Lung (tissue), 11 donors: ENCODE measurements at regions not wholly inside any gene's neighbourhood (a gene's known extent, or its start where the extent isn't known, plus 50 kb on each side); places are given as distances from the start of the nearest gene placed in this dataset.

ENCODE experiments used
- ATAC-seq: fragments of 200-7000 bp; cut with Tn5 transposase; one replicate; pipeline ENCODE4 v1.9.1; 2020; ENCODE audit warnings: moderate number of reproducible peaks; ENCODE audit not compliant: insufficient read depth, low FRiP score
- DNase-seq, 3 donors: peaks; one replicate each; pipeline ENCODE4 v3.0.0-alpha.2; 2013 to 2017
- H3K27ac ChIP-seq, 2 donors: one replicate each; pipeline ENCODE4 v1.5.1; 2013; ENCODE audit warnings: mild to moderate bottlenecking in 2 of 2, moderate library complexity in 2 of 2, control low read depth in 1 of 2, inconsistent platforms in 1 of 2, low read depth in 1 of 2, low read length in 1 of 2
- H3K27me3 ChIP-seq, 3 donors: one replicate each; pipeline ENCODE4 v1.5.1; 2013; ENCODE audit warnings: low read length in 2 of 3; ENCODE audit not compliant: control insufficient read depth in 3 of 3, insufficient read depth in 3 of 3
- H3K36me3 ChIP-seq, 4 donors: one replicate each; pipeline ENCODE4 v1.5.1; 2013; ENCODE audit warnings: low read length in 4 of 4, mild to moderate bottlenecking in 1 of 4, moderate library complexity in 1 of 4; ENCODE audit not compliant: control insufficient read depth in 4 of 4, insufficient read depth in 4 of 4
- H3K4me1 ChIP-seq, 5 donors: one replicate each; pipeline ENCODE4 v1.5.1; 2013; ENCODE audit warnings: low read length in 5 of 5, mild to moderate bottlenecking in 2 of 5, moderate library complexity in 1 of 5; ENCODE audit not compliant: control insufficient read depth in 5 of 5, insufficient read depth in 5 of 5
- H3K4me3 ChIP-seq: one replicate; pipeline ENCODE4 v1.5.1; 2013; ENCODE audit warnings: mild to moderate bottlenecking, control low read depth, moderate library complexity
- H3K9ac ChIP-seq, 2 donors: one replicate each; pipeline ENCODE4 v1.5.1; 2013; ENCODE audit warnings: low read length in 2 of 2, control low read depth in 1 of 2; ENCODE audit not compliant: insufficient read depth in 1 of 2
- H3K9me3 ChIP-seq, 4 donors: one replicate each; pipeline ENCODE4 v1.5.1; 2013; ENCODE audit warnings: low read length in 3 of 4, mild to moderate bottlenecking in 1 of 4, moderate library complexity in 1 of 4; ENCODE audit not compliant: control insufficient read depth in 4 of 4, insufficient read depth in 3 of 4
- WGBS, 2 donors: extraction: QIAGEN DNeasy Blood & Tissue Kit; methylation state at CpG; one replicate each; pipeline ENCODE4 v1.1.7; 2013; 5-methylcytosine and 5-hydroxymethylcytosine counted together
- TF ChIP-seq, protein P1 (sequence below): IDR thresholded peaks from 2 replicates; pipeline ENCODE4 v1.5.1; 2012; ENCODE audit warnings: mild to moderate bottlenecking; ENCODE audit errors: control extremely low read depth, extremely low read depth
- donor health status: control.
- donor health status: control.
- donor health status: Bipolar disorder and iron deficiency.
- donor health status: healthy.
- donor health status: DM: yes; HTN: yes; CAD: no.

DNA sequence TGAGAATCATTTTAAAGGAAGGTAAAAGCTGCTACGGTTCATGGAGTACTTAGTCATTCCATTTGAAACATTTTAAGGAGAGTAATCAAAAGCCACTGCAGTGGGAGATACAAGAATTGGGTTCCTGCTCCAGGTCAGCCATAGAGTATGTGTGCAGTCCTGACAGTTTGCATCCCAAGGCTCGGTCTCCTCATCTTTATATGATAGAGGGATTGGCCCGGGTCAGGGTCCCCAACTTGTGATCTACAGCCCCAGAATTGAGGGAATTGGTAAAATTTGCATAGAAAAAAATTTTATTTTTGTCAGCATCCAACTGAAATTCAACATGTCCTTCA, 111.9 kb upstream of the PRNP start:
- Histone ChIP-seq H3K9me3 (peaks cover 0 to 1% (median 0%) of the 10 kb centered on the region in 4 donors), H3K4me3 (no peak overlapping the region), H3K27ac (no peak overlapping the region), H3K9ac (no peak overlapping the region), H3K36me3 (no peaks in the 10 kb centered on the region), H3K4me1 (no peaks in the 10 kb centered on the region), H3K27me3 (peaks cover 0 to 3% (median 0%) of the 10 kb centered on the region in 3 donors)
- WGBS, 2 donors, result 65 to 67% methylated on average over 3 of the region's 3 CpGs
- ATAC-seq (no peak), DNase-seq (no peak)
- TF ChIP-seq, protein P1, sequence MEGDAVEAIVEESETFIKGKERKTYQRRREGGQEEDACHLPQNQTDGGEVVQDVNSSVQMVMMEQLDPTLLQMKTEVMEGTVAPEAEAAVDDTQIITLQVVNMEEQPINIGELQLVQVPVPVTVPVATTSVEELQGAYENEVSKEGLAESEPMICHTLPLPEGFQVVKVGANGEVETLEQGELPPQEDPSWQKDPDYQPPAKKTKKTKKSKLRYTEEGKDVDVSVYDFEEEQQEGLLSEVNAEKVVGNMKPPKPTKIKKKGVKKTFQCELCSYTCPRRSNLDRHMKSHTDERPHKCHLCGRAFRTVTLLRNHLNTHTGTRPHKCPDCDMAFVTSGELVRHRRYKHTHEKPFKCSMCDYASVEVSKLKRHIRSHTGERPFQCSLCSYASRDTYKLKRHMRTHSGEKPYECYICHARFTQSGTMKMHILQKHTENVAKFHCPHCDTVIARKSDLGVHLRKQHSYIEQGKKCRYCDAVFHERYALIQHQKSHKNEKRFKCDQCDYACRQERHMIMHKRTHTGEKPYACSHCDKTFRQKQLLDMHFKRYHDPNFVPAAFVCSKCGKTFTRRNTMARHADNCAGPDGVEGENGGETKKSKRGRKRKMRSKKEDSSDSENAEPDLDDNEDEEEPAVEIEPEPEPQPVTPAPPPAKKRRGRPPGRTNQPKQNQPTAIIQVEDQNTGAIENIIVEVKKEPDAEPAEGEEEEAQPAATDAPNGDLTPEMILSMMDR, result no peak

DNA sequence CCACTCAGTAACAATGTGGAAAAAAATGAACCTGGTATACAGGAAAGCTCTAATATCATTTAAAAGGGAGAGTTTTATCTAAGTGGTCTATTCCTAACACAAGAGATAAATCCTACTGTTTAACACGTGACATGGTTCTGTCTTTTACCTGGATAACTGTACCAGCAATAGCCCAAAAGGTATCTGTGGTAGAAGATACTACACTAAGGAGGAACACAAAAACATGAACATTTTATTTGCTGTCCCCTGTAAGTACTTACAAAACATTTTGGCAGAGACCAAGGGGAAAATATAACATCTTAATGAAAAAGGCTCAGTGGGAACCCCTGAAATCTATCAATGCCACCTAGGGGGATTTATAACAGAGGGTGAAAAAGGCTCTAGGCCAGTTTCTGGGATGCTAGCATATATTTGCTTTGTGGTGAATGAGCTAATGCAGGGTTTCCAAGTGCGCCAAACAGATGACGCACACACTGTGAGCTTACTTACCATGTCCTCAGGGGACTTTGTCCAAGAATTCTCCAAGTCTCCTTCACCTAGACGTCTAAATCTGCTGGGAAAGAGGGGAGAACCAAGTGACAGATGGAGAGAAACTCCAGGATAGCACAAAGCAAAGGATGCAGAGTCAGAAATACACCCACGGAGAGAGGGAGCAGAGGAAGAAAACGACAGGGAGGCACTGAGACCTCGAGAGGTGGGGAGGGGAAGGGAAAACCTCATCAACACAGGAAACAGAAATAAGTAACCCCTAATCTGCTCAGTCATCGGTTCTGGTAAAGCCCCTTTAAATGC, 112.5 kb upstream of the PRNP start:
- WGBS, 2 donors, result 30 to 31% methylated on average over 8 of the region's 8 CpGs
- Histone ChIP-seq H3K9ac (no peak overlapping the region), H3K4me3 (no peak overlapping the region), H3K27me3 (peaks cover 0 to 3% (median 0%) of the 10 kb centered on the region in 3 donors), H3K4me1 (no peaks in the 10 kb centered on the region), H3K36me3 (no peaks in the 10 kb centered on the region), H3K9me3 (peaks cover 0 to 2% (median 0%) of the 10 kb centered on the region in 4 donors), H3K27ac (no peak overlapping the region)
- ATAC-seq, result no peak
- DNase-seq, result no peak
- TF ChIP-seq, protein P1, result no peak

DNA sequence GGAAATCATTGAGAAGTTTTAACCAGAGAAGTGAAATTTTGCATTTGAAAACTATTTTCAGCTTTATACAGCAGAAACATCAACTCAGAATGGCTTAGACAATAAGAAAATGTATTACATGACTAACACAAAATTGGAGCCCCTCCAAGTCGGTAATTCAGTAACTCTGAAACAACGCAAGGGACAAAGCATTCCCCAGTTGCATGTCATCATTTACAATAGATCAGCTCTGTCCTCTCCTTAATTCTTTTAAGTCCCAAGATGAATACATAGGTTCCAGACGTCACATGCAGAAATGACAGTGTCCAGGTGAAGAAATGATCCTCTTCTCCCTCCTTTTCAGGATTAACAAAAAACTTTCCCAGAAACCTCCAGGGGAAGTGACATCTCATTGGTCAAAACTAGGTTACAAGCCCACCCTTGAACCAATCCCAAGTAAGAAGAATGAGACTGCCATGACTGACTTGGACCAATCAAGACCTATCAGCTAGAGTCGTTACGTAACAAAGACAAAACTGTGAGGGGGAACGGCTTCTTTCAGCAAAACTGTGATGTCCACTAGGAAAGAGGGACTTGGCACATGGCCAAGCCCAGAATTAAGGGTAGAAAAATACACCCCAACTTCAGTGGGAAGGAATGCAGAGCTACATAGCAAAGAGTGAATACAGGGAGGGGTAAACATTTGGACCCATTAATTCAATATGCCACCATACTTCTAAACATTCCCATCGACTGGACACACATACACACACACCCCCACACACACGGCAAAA, 114.3 kb upstream of the PRNP start:
- Histone ChIP-seq H3K4me3 (no peak overlapping the region), H3K36me3 (no peaks in the 10 kb centered on the region), H3K4me1 (no peaks in the 10 kb centered on the region), H3K27me3 (peaks cover 0 to 3% (median 0%) of the 10 kb centered on the region in 3 donors), H3K27ac (no peak overlapping the region), H3K9me3 (peaks cover 0 to 2% (median 0%) of the 10 kb centered on the region in 4 donors), H3K9ac (no peak overlapping the region)
- DNase-seq (no peak), ATAC-seq (no peak)
- 73 to 80% methylated on average over 8 of the region's 8 CpGs for WGBS, 2 donors
- TF ChIP-seq, protein P1, result no peak
